ENCODE measurements at regions not wholly inside any gene's neighbourhood (a gene's known extent, or its start where the extent isn't known, plus 50 kb on each side); places are given as distances from the start of the nearest gene placed in this dataset.

- H3K4me3 ChIP-seq, result no peak overlapping the region
- no peaks in the 10 kb centered on the region for H3K36me3 ChIP-seq
- H3K9me3 ChIP-seq, result no peaks in the 10 kb centered on the region
- H3K4me1 ChIP-seq, result no peaks in the 10 kb centered on the region
- whole genome bisulfite sequencing, result 69% methylated on average over 3 of the region's 3 CpGs
- no peak overlapping the region for H3K27ac ChIP-seq
- no peak for DNase-seq (ENCODE audit: low spot score in 2 of 2)
- no peaks in the 10 kb centered on the region for H3K27me3 ChIP-seq
- TF ChIP-seq POLR2AphosphoS5 (IDR thresholded peaks at IDR 0.05) (no peak), POLR2A (IDR thresholded peaks at IDR 0.05) (no peak), EP300 (IDR thresholded peaks at IDR 0.05) (no peak)
- TF ChIP-seq, protein P1, sequence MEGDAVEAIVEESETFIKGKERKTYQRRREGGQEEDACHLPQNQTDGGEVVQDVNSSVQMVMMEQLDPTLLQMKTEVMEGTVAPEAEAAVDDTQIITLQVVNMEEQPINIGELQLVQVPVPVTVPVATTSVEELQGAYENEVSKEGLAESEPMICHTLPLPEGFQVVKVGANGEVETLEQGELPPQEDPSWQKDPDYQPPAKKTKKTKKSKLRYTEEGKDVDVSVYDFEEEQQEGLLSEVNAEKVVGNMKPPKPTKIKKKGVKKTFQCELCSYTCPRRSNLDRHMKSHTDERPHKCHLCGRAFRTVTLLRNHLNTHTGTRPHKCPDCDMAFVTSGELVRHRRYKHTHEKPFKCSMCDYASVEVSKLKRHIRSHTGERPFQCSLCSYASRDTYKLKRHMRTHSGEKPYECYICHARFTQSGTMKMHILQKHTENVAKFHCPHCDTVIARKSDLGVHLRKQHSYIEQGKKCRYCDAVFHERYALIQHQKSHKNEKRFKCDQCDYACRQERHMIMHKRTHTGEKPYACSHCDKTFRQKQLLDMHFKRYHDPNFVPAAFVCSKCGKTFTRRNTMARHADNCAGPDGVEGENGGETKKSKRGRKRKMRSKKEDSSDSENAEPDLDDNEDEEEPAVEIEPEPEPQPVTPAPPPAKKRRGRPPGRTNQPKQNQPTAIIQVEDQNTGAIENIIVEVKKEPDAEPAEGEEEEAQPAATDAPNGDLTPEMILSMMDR (IDR thresholded peaks at IDR 0.05), result no peak
Measured at GRCh38 chr4:13117185-13117584, 367.0 kb downstream of the RAB28 start.

DNA sequence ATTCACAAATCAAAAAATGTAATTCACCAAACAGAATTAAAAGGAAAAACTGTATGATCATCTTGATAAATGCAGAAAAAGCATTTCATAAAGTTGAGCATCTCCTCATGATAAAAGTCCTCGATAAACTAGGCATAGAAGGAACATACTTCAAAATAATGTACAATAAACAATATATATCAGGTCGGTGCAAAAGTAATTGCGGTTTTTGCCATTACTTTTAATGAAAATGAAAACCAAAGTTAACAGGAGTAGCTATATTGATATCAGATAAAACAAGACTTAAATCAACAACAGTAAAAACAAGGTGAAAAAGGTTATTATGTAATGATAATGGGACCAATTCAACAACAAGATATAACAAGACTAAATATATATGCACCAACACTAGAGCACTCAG, 372.1 kb downstream of the RAB28 start:
- H3K9me3 ChIP-seq, result peaks cover 16% of the 10 kb centered on the region
- no peaks in the 10 kb centered on the region for H3K36me3 ChIP-seq
- TF ChIP-seq EP300 (IDR thresholded peaks at IDR 0.05) (no peak), POLR2AphosphoS5 (IDR thresholded peaks at IDR 0.05) (no peak), POLR2A (IDR thresholded peaks at IDR 0.05) (no peak)
- TF ChIP-seq, protein P1 (IDR thresholded peaks at IDR 0.05), result no peak
- no peaks in the 10 kb centered on the region for H3K27me3 ChIP-seq
- DNase-seq (ENCODE audit: low spot score in 2 of 2), result no peak
- H3K27ac ChIP-seq, result no peak overlapping the region
- no peak overlapping the region for H3K4me3 ChIP-seq
- 89% methylated on average over 3 of the region's 3 CpGs for WGBS
- H3K4me1 ChIP-seq, result no peaks in the 10 kb centered on the region

GRCh38 chr4:13109536-13109935, 374.6 kb downstream of the RAB28 start:
- TF ChIP-seq EP300 (IDR thresholded peaks at IDR 0.05) (no peak), POLR2A (IDR thresholded peaks at IDR 0.05) (no peak), POLR2AphosphoS5 (IDR thresholded peaks at IDR 0.05) (no peak)
- TF ChIP-seq, protein P1 (IDR thresholded peaks at IDR 0.05), result no peak
- DNase-seq (ENCODE audit: low spot score in 2 of 2), result no peak
- H3K27me3 ChIP-seq, result no peaks in the 10 kb centered on the region
- H3K36me3 ChIP-seq, result no peaks in the 10 kb centered on the region
- H3K4me1 ChIP-seq, result no peaks in the 10 kb centered on the region
- no peak overlapping the region for H3K27ac ChIP-seq
- WGBS, result 80% methylated on average over 1 of the region's 1 CpG
- peaks cover 16% of the 10 kb centered on the region for H3K9me3 ChIP-seq
- H3K4me3 ChIP-seq, result no peak overlapping the region

DNA sequence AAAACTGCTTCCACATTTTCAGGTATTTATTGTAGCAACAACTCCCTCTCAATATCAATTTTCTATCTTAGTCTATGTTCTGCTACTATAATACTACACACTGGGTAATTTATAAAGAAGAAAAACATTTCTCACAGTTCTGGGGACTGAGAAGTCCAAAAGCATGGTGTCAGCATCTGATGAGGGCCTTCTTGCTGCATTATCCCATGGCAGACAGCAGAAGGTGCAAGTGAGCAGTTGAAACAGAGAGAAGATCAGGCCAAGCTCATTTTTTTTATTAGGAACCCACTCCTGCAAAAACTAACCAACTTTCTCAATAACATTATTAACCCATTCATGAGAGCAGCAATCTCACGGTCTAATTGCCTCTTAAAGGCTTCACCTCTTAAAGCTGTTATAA, 376.0 kb downstream of the RAB28 start:
- 86% methylated on average over 1 of the region's 1 CpG for WGBS
- no peak overlapping the region for H3K27ac ChIP-seq

DNA sequence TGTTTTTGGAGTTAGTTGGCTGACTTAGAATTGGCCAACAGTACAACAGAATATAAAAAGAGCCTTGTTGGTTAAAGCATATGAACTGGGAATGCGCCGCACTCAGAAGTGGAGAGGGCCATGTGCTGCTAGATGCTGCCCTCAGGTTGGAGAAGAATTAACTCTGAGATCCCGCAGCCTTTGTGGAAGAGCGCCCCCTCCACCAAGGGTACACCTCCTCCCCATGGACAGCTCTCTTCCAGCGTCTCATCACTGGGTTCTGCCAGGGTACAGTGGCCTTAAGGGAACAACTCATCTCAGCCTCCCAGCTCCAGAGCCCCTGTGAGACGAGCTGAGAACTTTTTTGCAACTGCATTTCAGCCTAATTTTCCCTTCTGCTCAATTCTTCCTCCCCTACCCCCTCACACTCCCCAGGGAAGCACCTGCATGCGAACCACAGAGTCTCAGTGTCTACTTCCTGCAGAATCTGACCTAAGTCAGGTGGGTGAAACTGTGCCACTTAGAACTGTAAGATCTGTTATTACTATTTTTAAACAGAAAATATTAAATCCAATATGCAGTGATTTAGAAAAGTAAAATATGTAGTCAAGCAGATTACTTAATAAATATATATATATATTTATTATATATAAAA, 380.6 kb downstream of the RAB28 start:
- 81% methylated on average over 7 of the region's 7 CpGs for WGBS
- no peak overlapping the region for H3K27ac ChIP-seq
- H3K9me3 ChIP-seq, result no peaks in the 10 kb centered on the region
- no peak for TF ChIP-seq EP300 (IDR thresholded peaks at IDR 0.05)
- no peaks in the 10 kb centered on the region for H3K36me3 ChIP-seq
- DNase-seq (ENCODE audit: low spot score in 2 of 2), result no peak
- H3K4me1 ChIP-seq, result no peaks in the 10 kb centered on the region
- no peak overlapping the region for H3K4me3 ChIP-seq
- H3K27me3 ChIP-seq, result no peaks in the 10 kb centered on the region

More for the DNA sequence above, 376.0 kb downstream of the RAB28 start:
- peaks cover 16% of the 10 kb centered on the region for H3K9me3 ChIP-seq
- TF ChIP-seq EP300 (IDR thresholded peaks at IDR 0.05) (no peak), POLR2AphosphoS5 (IDR thresholded peaks at IDR 0.05) (no peak), POLR2A (IDR thresholded peaks at IDR 0.05) (no peak)
- TF ChIP-seq, protein P1 (IDR thresholded peaks at IDR 0.05), result no peak
- H3K27me3 ChIP-seq, result no peaks in the 10 kb centered on the region
- H3K4me3 ChIP-seq, result no peak overlapping the region
- no peaks in the 10 kb centered on the region for H3K4me1 ChIP-seq
- no peaks in the 10 kb centered on the region for H3K36me3 ChIP-seq
- DNase-seq (ENCODE audit: low spot score in 2 of 2), result no peak
